ENCODE measurements at regions not wholly inside any gene's neighbourhood (a gene's known extent, or its start where the extent isn't known, plus 50 kb on each side); places are given as distances from the start of the nearest gene placed in this dataset.
"Not testable (repeated sequence)": the region's sequence is repeated elsewhere in the genome, so short reads cannot be mapped to it uniquely, and the experiment has no call there.

DNA sequence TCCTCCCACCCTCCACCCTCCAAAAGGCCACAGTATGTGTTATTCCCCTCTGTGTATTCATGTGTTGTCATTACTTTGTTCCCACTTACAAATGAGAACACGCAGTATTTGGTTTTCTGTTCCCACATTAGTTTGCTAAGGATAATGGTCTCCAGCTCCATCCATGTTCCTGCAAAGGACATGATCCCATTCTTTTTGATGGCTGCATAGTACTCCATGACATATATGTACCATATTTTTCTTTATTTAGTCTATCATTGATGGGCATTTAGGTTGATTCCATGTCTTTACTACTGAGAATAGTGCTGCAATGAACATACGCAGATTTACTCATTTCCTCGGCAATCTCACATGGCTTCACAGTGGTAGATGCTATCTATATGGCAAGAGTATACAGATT lies 453.6 kb upstream of the CFAP20DC start:
- no peak for DNase-seq (ENCODE audit: low read depth, low spot score)

DNA sequence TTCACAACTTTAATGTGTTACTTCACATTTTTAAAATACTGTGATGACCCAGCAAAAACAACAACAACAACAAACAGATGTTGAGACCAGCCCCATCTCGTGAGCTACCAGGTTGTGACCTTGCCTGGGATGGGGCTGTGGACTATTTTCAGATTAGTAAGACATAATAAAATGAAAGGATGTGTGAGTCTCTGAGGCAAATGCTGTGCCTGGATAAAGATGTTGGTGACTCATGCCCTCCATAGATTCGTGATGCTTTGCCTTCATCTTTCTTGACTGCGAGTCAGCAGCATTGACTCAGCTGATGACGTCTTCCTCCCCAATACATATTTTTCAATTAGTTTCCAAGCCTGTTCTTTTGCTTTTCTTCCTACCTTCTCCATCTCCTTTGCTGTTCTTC lies 453.0 kb upstream of the CFAP20DC start:
- peak; percentile 71 for DNase-seq (ENCODE audit: low read depth, low spot score)

DNA sequence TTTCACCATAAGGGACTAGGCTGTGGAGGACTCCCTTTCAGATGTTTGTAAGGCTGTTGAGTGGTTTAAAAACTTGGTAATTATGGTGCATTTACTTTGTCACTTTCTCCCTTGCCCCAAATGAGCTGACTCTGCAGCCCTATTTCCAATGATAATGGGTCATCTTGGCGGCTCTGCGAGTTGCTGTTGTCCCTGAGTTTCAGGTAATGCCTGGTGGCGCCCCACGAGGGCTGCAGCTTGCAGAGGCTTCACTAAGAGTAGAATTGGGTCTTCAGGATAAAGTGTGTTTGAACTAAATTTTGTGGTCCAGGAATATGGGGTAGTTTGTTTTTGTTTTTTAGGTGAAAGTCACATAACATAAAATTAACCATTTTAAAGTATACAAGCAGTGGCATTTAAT lies 450.1 kb upstream of the CFAP20DC start:
- no peak for DNase-seq (ENCODE audit: low read depth, low spot score)

DNA sequence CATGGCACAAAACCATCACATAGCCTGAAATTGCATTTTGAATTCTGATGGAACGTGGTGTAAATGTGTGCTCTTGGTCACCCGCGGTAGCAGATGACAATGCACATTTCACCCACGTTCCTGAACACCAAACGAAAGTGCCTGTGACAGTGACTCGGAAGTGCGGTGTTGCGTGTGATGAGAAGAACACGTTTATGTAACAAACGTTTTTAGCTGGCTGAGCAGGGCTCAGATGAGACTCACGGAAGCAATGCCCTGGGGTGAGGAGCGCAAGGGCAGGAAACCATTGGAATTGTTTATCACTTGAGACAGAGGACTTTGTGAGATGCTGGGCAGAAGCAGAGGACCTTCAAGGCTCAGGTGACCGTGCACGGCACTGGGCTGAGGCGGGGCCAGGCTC lies 449.2 kb upstream of the CFAP20DC start:
- DNase-seq (ENCODE audit: low read depth, low spot score), result no peak

DNA sequence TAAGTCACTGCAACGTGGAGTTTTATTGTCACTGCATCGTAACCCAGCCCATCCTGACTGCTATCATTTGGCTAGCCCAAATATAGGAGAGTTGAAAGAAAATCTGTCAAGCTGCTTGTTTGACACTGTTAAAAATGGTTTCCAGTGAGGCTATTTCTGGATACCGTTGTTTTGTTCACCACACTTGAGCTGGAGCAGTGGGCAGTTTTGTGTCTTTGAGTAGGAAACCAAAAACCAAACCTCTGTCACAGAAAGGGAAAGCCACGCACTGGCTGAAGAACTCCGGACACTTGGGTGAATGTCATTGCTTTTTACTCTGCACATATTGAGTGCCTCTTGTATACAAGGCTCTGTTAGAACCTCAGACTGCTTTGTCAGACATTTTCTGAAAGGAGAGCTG lies 446.4 kb upstream of the CFAP20DC start:
- no peak for DNase-seq (ENCODE audit: low read depth, low spot score)

DNA sequence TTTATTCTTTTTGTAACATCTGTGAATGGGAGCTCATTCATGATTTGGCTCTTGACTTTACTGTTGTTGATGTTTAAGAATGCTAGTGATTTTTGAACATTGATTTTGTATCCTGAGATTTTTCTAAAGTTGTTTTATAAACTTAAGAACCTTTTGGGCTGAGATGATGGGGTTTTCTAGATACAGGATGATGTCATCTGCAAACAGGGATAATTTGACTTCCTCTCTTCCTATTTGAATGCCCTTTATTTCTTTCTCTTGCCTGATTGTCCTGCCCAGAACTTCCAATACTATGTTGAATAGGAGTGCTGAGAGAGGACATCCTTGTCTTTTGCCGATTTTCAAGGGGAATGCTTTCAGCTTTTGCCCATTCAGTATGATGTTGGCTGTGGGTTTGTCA lies 445.1 kb upstream of the CFAP20DC start:
- not testable (repeated sequence) for DNase-seq (ENCODE audit: low read depth, low spot score)

DNA sequence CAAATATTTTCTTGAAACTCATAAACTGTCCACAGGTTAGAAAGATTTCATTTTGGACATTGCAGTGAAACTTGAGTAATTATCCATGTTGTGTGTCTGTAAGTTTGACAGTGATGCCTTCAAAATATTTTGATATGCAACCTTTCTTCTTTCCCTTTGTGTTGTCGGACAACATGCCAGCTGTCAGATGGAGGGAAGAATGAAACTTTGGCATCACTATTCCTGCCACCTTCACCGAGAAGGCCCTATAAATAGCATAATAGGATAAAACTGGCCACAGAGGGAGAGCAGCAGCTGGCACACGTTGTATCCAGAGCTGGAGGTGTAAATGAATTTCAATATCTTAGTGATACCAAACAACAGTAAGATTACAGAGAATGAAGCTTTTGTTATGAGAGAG lies 436.7 kb upstream of the CFAP20DC start:
- no peak for DNase-seq (ENCODE audit: low read depth, low spot score)

DNA sequence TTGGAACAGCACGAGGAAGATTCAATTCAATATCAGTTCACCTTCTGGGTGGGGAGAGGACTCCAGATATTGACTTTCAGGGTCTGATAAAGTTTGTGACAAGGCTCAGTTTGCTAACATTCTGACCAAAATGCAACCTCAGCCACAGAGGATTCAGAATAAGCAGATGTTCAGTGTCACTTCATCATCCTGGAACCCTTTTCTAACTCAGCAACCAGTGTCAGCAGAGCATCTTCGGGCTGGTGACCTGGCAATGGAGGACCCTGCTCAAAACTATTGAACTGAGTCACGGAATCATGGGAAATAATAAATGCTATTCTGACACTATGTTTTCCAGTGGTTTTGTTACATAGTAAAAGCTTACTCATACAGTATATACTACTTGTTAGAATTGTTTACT lies 433.4 kb upstream of the CFAP20DC start:
- no peak for DNase-seq (ENCODE audit: low read depth, low spot score)

DNA sequence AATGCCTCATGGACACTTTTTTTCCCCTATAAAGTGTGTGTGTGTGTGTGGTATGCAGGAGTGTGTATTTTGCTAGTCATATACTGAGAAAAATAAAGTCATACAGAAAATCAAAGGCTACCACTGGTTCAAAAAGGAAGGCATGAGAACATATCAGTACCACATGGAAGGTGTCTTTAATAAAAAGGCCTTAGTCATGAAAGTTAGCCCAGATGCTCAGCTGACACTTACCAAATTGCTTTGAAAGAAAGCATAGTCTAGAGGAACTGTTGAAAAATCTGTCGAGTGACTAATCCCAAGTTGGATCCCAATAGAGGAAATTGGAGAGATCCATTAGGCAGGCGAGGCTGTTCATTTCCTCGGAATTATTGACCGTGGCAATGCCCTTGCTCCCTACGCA lies 432.9 kb upstream of the CFAP20DC start:
- no peak for DNase-seq (ENCODE audit: low read depth, low spot score)

DNA sequence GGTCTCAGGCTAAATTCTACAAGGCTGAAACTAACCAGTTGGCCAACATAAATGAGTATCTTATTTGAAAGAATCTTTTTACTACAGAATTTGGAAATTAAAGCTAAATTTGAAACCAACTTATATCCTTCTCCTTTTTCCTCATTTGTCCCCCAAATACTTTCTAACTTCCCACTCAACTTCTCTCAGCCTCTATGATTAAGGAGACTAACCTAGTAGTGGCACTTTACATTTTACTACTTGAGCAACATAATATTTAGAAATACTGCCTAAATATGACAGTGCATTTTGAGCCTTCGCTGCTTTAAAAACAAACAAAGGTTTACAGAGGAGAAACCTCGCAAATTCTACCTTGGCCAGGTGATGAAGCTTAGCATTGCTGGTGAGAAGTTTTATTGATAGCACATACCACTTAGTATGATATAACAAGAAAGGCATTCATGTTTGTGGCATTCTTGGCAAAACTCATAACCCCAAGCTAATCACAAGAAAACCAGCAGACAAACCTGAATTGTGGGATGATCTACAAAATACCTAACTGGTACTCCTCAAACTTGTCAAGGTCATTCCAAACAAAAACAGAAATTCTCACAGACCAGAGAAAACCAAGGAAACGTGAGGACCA lies 432.1 kb upstream of the CFAP20DC start:
- DNase-seq (ENCODE audit: low read depth, low spot score), result peak; percentile 51

DNA sequence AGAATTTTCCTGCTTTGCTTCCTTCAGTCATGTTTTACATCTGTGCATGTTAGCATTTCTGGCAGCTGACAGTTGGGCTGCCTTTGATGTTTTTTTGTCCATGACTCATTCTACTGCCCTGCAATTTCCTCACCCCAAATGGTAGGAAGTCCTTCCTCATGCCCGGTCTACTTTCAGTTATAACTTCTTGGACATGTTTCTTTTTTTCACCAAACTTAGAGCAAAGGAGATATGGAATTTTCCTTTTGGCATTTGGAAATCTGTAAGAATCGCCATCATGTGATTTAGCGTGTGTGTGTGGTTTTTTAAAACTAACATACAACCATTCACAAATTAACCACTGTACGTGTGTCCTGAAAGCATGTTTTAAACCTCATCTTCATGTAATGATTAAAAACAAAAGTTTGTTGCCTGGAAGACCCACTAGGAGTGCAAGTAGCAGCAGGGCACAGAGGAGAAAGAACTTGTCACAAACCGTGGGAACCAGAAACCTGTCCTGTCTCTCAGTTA lies 430.7 kb upstream of the CFAP20DC start:
- DNase-seq (ENCODE audit: low read depth, low spot score), result peak; percentile 71

DNA sequence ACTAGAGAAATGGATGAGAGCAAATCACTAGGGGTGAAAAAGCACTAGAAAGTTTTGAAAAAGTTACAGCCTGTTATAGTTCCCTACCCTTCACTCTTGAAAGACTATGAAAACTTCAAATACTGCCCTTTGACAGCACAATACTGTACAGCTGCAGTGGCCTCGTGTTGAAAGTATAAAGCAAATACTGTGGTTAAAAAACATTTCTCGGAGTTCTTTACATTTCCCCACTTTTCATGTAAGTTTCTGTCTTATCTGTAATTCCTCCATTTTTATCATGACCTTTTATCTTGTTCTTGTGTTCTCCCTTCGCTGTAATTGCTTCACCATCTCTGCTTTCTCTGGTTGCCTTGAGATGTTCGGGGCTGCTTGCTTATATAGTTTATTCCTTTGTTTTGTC lies 423.8 kb upstream of the CFAP20DC start:
- DNase-seq (ENCODE audit: low read depth, low spot score), result no peak

DNA sequence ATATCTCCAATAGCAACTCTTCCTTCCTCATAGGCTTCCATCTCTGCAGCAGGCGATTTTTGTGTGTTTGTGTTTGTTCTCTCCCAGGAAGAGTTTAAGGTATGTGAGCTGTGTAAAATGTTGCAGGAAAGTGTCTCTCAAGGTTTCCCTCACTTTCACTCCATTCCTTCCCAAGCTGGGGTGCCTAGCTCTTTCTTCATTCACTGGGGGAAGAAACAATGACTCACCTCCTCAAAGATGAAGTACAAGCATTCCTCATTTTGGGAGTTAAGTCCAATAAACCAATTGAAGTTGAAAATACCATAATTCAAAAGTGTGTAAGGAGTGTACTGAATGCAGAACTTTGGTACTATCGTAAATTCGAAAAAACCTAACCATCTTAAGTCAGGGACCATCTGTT lies 422.7 kb upstream of the CFAP20DC start:
- DNase-seq (ENCODE audit: low read depth, low spot score), result peak; percentile 5

DNA sequence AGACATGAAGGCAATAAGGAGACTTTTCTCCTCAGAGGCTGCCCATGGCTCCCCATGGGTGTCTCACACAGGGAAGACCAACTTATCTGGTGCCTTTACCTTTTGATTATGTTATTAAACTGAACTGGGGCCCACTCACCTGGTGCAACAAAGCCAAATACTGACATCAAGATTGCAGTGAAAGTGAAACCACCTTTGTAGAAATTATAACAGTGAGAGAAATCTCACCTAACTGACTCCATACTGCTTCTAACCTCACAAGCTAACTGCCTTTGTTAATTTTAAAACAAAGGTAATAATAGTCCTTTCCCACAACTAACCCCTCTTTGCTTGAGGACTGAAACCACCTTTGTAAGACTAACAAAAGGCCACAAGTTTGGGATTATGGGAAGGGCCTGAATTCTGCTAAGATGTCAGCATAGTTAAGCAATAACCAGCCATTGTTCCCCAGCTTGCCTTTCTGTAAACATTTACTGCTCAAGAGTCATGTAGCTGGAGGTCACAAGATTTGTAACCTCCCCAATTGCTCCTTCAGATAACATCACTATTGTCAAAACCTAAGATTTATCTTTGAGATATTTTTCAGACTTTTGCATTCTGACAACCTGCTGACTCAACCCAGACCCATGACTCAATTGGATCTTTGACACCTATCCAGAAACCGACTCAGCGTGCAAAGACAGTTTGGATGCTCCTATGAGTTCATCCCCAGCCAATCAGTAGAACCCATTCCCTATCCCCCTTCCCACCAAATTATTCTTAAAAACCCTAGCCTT lies 420.3 kb upstream of the CFAP20DC start:
- peak; percentile 11 for DNase-seq (ENCODE audit: low read depth, low spot score)

DNA sequence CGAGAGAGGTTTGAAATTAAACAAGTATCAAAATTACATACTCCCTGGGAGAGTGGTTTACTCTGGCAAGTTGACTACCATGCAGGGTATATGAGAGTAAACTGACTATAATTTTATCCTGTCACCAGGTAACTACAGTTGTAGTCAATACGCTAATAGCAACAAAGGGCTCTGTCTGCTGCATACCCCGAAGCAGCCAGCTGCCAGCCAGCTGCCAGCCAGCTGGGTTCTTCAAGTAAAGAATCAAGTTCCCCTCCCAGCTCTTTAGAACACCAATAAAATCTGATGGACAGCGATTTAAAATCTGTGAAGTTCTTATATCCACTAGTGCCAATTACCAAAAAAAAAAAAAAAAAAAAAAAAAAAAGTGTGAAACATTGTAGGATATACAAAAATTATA lies 417.7 kb upstream of the CFAP20DC start:
- no peak for DNase-seq (ENCODE audit: low read depth, low spot score)

DNA sequence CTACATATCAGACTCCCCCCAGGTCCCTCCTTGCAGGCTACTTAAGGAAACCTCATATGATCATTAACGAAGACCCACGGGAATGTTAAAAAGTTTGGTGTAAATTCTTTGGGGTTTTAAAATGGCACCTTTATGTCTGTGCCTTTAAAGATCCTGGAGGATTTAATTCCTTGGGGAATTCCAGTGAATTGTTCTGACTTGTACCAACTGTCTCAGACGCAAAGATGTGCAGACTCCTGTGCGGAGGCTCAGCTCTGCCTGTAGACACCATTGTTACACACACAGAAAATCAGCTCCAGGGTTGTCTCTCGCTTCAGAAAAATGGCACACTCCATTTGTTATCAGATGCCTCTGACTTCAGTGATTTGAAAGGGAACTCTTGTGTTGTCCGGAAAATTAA lies 414.4 kb upstream of the CFAP20DC start:
- DNase-seq (ENCODE audit: low read depth, low spot score), result no peak

DNA sequence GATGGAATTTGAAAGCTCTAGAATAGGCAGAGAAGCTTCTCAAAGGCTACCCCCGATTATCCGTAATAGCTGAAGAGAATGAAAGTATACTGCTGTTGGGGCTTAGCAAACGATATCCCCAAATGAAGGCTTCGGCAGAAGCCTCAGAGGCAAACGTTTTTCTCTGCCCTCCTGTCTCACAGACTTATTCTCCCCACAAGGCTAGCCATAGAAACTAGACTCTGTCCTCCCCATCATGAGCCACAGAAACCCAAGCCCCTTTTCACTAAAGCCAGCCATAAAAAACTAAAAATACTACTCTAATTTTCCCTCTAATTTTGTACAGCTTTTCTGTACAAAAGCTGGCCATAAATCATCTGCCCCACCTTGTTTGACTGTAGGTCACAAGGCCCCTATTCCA lies 413.4 kb upstream of the CFAP20DC start:
- no peak for DNase-seq (ENCODE audit: low read depth, low spot score)

DNA sequence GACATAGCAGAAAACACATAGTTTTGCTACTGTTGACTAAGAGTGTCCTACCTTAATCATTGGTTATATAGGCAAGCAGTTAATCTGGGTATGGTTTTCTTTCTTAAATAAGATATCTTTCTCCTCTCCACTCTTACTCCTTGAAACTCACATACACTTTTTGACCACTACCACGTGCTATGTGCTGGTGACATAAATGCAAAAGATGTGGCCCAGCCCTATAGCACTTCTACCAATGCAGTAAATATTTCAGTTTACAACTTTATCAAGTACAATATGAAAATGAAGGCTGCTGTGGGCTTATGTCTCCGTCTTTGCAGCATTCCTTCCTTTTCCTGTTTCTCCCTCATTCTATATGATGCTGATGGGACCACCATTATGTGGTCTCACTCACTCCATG lies 410.2 kb upstream of the CFAP20DC start:
- no peak for DNase-seq (ENCODE audit: low read depth, low spot score)

DNA sequence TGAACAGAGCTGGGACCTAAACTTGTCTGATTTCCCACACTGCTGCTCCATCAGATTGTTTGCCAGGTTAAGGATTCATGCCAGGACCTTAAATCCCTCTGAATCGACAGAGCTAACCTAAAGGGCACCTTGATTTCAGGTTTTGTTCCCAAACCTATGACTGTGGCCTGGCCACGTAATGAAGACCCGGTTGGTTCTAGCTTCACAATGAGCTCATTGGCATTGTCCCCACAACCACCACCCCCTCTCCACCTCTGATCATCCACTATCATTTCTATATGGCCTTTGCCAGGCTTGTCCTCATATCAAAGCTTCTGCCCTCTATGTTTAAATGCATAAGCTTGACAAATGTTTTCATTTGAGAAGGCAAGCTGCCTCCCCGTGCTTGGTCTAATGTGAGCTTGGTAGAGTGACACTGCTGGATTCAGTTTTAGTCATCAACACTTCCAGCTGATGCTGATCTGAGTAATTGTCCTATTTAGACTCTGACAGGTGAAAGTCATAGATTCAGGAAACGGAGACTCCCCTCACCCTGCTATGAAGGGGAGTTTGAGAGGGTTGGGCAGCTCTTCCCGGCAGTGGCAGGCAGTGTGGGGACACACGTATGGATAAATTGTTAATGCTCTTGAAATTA lies 407.1 kb upstream of the CFAP20DC start:
- no peak for DNase-seq (ENCODE audit: low read depth, low spot score)

DNA sequence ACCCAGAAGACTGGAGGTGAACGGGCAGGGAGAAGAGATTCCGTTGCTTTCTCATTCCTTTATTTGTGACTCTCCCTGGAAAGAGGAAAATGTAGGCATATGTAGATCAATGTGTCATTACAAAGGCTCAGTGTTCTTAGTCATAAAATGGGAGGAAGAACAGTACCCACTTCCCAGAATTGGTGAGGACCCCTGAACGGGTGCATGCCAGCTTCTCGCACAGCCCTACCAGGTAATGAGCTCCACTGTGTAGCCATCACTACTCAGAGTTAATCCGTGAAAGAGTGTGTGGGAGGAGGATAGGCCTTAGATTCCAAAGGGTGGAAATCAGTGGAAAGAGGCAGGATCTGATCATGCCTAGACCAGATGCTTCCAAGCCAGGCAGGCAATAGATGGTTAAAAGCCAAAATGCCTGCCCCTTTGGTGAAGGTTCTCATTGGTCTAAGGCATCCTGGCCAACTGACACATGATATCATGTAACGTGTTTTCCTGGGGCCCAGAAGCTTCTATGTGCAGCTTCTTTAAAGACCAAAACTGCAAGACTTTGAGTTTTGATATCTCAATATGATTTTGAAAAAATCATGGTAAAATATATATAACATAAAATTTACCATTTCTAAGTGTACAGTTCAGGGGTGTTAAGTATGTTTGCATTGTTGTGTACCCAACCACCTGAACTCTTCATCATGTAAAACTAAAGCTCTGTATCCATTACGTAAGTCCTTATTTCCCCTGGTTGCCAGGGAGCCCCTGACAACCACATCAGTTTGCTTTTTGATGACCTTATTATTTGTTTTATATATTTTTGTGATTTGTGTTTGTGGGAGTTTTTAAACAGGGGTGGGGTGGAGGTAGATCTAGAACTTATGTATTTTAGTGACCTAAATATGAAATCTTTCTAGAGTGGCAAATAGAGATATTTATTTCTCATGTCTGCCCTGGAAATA lies 402.2 kb upstream of the CFAP20DC start:
- DNase-seq (ENCODE audit: low read depth, low spot score), result no peak

DNA sequence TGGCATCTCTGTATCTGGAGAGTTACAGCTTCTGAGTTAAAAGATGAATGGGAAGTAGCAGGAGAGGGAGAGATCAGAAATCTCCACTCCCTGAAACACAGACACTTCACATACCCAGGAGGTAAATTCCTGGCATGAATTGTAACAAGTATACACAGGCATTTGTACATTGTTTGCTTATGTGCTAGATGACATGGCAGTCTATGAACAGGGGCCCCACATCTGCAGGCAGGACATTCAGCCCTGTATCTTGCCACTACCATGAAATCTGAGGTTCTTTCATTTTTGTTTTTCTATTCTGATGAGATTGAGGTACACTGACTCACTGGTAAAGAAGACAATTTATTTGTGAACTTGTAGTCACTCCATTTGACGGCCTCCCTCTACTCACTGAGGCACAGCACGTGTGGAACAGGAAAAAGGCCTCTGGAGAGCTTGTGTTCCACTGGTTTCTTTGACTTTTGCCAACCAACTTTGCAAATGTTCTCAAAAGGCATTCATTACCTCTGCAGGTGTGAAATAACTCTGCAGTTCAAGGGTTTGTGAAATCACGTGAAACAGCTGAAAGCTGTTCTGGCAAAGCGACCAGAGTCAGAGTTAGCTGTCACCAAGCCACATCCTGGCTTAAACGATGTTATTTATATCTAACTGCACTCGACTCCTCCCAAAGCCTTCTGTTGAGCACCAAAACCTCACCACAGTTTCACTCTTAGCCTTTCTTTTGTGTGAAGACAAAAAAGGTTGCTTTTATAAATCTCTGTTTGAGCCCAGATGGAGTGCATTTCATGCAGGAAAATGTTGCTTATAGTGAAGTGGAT lies 401.3 kb upstream of the CFAP20DC start:
- DNase-seq (ENCODE audit: low read depth, low spot score), result peak; percentile 32

All from astrocyte of the hippocampus (primary cell).